Stimulated activated naive B cell treated with anti-CD40 and anti-IgM and Interleukin-4, amounts not matched to agents 10 μg/mL and 1 μg/mL and 100 μg/mL, for 72 hours (primary cell): ENCODE measurements at regions not wholly inside any gene's neighbourhood (a gene's known extent, or its start where the extent isn't known, plus 50 kb on each side); places are given as distances from the start of the nearest gene placed in this dataset.

ENCODE experiments used
- ATAC-seq, 2 donors: fragments of 150-1000 bp; cut with Tn5 transposase; replicated peaks; 2 replicates each; pipeline ENCODE4 v1.10.0; 2021; ENCODE audit warnings: moderate library complexity in 1 of 2
- DNase-seq: peaks from one replicate; pipeline ENCODE4 v3.0.0; 2021
- H3K27ac Mint-ChIP-seq: one replicate; pipeline ENCODE4 v1.8.0; 2022; ENCODE audit warnings: mild to moderate bottlenecking, mixed read lengths
- H3K27me3 Mint-ChIP-seq, 2 donors: one replicate each; pipeline ENCODE4 v1.8.0; 2022; ENCODE audit warnings: mixed read lengths in 2 of 2
- H3K36me3 Mint-ChIP-seq, 2 donors: one replicate each; pipeline ENCODE4 v1.8.0; 2022; ENCODE audit warnings: mixed read lengths in 2 of 2, mild to moderate bottlenecking in 1 of 2
- H3K4me1 Mint-ChIP-seq, 2 donors: one replicate each; pipeline ENCODE4 v1.8.0; 2022; ENCODE audit warnings: mixed read lengths in 2 of 2, mild to moderate bottlenecking in 1 of 2
- H3K4me3 Mint-ChIP-seq, 2 donors: one replicate each; pipeline ENCODE4 v1.8.0; 2022; ENCODE audit warnings: mild to moderate bottlenecking in 2 of 2, mixed read lengths in 2 of 2, moderate library complexity in 1 of 2
- H3K9me3 Mint-ChIP-seq, 2 donors: one replicate each; pipeline ENCODE4 v1.8.0; 2022; ENCODE audit warnings: mixed read lengths in 2 of 2, mild to moderate bottlenecking in 1 of 2

DNA sequence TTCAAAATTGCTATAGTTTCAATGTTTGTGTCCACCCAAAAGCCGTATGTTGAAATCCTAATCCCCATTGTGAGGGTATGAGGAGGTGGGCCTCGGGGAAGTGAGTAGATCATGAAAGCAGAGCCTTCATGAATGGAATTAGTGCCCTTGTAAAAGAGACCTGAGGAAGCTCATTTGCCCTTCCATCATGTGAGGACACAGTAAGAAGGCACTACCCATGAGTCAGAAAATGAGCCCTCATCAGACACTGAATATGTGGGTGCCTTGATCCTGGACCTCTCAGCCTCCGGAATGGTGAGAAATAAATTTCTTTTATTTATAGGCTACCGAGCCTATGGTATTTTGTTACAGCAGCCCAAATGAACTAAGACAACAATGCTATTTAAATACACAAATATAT is 57.7 kb upstream of the EFHC2 start:
- Mint-ChIP-seq H3K27ac (no peak overlapping the region), H3K36me3 (no peaks in the 10 kb centered on the region), H3K4me1 (no peaks in the 10 kb centered on the region), H3K27me3 (peaks cover 0 to 3% of the 10 kb centered on the region in 2 donors), H3K9me3 (peaks cover 0 to 6% of the 10 kb centered on the region in 2 donors), H3K4me3 (no peak overlapping the region)
- DNase-seq (no peak), ATAC-seq (no peak)

DNA sequence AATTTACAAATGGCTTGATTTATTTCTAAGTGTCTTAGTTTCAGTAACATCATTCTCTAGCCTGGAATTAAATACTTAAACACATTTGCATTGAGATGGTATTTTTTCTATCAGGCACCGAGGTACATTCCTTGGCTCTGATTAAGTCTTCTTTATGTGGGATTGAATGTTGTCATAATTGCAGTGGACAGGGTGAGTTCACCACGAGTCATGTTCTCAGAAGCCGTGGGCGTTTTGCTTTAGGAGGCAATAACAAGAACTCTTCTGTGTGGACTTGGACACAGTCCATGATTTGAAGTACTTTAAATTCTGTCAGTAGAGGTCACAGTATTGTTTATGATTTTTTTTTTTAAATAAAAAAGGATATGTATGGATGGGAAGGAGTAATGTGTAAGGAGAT is 57.1 kb upstream of the EFHC2 start:
- Mint-ChIP-seq H3K4me1 (no peaks in the 10 kb centered on the region), H3K27ac (no peak overlapping the region), H3K4me3 (no peak overlapping the region), H3K27me3 (peaks cover 0 to 3% of the 10 kb centered on the region in 2 donors), H3K9me3 (peaks cover 0 to 6% of the 10 kb centered on the region in 2 donors), H3K36me3 (no peaks in the 10 kb centered on the region)
- DNase-seq (no peak), ATAC-seq (no peak)

DNA sequence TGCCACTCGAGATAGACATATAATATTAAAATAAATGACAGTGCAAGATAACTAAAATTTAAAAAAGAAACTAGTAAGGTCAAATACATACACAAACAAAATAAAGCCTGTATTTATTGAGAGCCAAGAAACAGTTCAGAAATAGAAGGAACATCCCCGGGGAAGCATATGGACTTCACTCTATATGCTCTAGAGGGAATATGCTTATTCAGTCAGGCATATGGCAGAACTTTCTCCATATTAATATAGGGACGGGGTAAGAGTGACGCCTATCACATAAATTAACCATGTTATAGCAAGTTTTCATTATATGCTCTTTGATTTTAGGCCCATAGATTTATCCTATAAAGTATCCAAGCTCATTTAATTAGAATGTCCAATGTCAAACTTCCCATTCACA is 56.7 kb upstream of the EFHC2 start:
- Mint-ChIP-seq H3K27me3 (peaks cover 0 to 3% of the 10 kb centered on the region in 2 donors), H3K4me1 (no peaks in the 10 kb centered on the region), H3K27ac (no peak overlapping the region), H3K4me3 (no peak overlapping the region), H3K36me3 (no peaks in the 10 kb centered on the region), H3K9me3 (peaks cover 0 to 6% of the 10 kb centered on the region in 2 donors)
- ATAC-seq, result no peak
- no peak for DNase-seq
